HFF-Myc (cell line): ENCODE measurements at regions not wholly inside any gene's neighbourhood (a gene's known extent, or its start where the extent isn't known, plus 50 kb on each side); places are given as distances from the start of the nearest gene placed in this dataset.
"Not testable (repeated sequence)": the region's sequence is repeated elsewhere in the genome, so short reads cannot be mapped to it uniquely, and the experiment has no call there.

Experiments
- DNase-seq: peaks from one replicate; pipeline ENCODE4 v3.0.0-alpha.2; 2011; ENCODE audit warnings: low read depth; ENCODE audit errors: extremely low read depth
- H3K4me3 ChIP-seq: replicated peaks from 2 replicates; pipeline ENCODE4 v1.5.1; 2011; ENCODE audit warnings: low read depth, mild to moderate bottlenecking, control low read depth, low read length
- CTCF ChIP-seq: IDR thresholded peaks from 2 replicates; pipeline ENCODE4 v1.5.1; 2012; ENCODE audit warnings: mild to moderate bottlenecking, low read depth, low read length, control low read depth; ENCODE audit errors: missing control alignments

- no peak for TF ChIP-seq CTCF
- no peak for DNase-seq
- H3K4me3 ChIP-seq = no peak overlapping the region
These were observed 381.2 kb upstream of the LRFN5 start for GRCh38 chr14:41225433-41225832.

- no peak for TF ChIP-seq CTCF
- H3K4me3 ChIP-seq = no peak overlapping the region
- no peak for DNase-seq
These were observed 384.1 kb upstream of the LRFN5 start for GRCh38 chr14:41222581-41222980.

GRCh38 chr14:41214978-41215377, 391.7 kb upstream of the LRFN5 start:
- H3K4me3 ChIP-seq, DNase-seq: not testable (repeated sequence)

- no peak for DNase-seq
- H3K4me3 ChIP-seq = no peak overlapping the region
- no peak for TF ChIP-seq CTCF
These were observed 405.0 kb upstream of the LRFN5 start for GRCh38 chr14:41201696-41202095.

- no peak overlapping the region for H3K4me3 ChIP-seq
- DNase-seq = no peak
- TF ChIP-seq CTCF = no peak
These were observed 418.8 kb upstream of the LRFN5 start for GRCh38 chr14:41187868-41188267.

- DNase-seq = no peak
- TF ChIP-seq CTCF = no peak
- H3K4me3 ChIP-seq = no peak overlapping the region
These were observed 435.6 kb upstream of the LRFN5 start for GRCh38 chr14:41171045-41171444.

GRCh38 chr14:41167040-41167439, 439.6 kb upstream of the LRFN5 start:
- TF ChIP-seq CTCF = no peak
- no peak for DNase-seq
- H3K4me3 ChIP-seq = no peak overlapping the region
